ENCODE measurements at regions not wholly inside any gene's neighbourhood (a gene's known extent, or its start where the extent isn't known, plus 50 kb on each side); places are given as distances from the start of the nearest gene placed in this dataset.
"Not testable (repeated sequence)": the region's sequence is repeated elsewhere in the genome, so short reads cannot be mapped to it uniquely, and the experiment has no call there.

DNA sequence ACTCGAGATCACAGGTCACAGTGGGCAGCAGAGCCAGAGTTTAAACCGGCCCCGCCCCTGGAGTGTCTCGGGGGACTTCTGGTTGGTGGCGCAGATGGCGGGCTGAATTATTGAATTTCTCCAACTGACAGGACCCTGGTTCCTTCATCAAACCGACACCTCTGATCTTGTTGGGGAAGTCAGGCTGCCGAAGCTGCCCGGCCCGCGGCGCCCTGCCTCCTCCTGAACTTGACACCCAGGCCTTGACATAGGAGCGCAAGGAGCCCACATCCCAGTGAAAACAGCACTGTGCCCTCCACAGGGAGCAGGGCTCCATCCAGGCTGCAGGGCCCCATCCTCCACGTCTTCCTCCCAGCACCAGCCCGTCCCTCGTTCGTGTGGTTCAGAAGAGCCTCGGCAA, 105.2 kb downstream of the OLFM1 start:
- in situ Hi-C loops (cut with MboI; ENCODE audit: low sequenced_read_pairs, unreplicated experiment), result no loop called here
- no peak for DNase-seq (ENCODE audit: low spot score)
- TF ChIP-seq, protein P1, sequence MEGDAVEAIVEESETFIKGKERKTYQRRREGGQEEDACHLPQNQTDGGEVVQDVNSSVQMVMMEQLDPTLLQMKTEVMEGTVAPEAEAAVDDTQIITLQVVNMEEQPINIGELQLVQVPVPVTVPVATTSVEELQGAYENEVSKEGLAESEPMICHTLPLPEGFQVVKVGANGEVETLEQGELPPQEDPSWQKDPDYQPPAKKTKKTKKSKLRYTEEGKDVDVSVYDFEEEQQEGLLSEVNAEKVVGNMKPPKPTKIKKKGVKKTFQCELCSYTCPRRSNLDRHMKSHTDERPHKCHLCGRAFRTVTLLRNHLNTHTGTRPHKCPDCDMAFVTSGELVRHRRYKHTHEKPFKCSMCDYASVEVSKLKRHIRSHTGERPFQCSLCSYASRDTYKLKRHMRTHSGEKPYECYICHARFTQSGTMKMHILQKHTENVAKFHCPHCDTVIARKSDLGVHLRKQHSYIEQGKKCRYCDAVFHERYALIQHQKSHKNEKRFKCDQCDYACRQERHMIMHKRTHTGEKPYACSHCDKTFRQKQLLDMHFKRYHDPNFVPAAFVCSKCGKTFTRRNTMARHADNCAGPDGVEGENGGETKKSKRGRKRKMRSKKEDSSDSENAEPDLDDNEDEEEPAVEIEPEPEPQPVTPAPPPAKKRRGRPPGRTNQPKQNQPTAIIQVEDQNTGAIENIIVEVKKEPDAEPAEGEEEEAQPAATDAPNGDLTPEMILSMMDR (IDR thresholded peaks at IDR 0.05; ENCODE audit: borderline replicate concordance, control extremely low read depth, extremely low read depth, insufficient read depth, missing control alignments), result no peak

DNA sequence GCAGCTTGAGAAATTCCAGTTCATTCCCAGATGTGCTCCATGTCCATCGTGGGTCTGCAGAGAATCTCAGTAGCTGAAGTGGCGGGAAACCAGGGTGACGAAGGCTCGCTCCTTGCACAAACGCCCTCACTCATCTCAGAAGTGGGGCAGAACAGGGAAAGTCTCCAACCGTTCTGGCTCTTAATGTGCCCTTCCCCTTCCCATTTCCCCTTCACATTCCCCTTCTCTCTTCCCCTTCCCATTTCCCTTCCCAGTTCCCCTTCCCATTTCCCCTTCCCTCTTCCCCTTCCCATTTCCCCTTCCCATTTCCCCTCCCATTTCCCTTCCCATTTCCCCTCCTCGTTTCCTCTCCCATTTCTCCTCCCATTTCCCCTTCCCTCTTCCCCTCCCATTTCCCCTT, 108.5 kb downstream of the OLFM1 start:
- in situ Hi-C loops (cut with MboI; ENCODE audit: low sequenced_read_pairs, unreplicated experiment); DNase-seq (ENCODE audit: low spot score): not testable (repeated sequence)

DNA sequence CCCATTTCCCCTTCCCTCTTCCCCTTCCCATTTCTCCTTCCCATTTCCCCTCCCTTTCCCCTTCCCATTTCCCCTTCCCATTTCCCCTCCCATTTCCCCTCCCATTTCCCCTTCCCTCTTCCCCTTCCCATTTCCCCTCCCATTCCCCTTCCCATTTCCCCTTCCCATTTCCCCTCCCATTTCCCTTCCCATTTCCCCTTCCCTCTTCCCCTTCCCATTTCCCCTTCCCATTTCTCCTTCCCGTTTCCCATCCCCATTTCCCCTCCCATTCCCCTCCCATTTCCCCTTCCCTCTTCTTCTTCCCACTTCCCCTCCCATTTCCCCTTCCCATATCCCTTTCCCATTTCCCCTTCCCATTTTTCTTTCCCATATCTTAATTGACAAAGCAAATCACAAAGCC, 109.0 kb downstream of the OLFM1 start:
- TF ChIP-seq, protein P1 (IDR thresholded peaks at IDR 0.05; ENCODE audit: borderline replicate concordance, control extremely low read depth, extremely low read depth, insufficient read depth, missing control alignments), result no peak
- DNase-seq (ENCODE audit: low spot score), result no peak
- in situ Hi-C loops (cut with MboI; ENCODE audit: low sequenced_read_pairs, unreplicated experiment), result no loop called here

DNA sequence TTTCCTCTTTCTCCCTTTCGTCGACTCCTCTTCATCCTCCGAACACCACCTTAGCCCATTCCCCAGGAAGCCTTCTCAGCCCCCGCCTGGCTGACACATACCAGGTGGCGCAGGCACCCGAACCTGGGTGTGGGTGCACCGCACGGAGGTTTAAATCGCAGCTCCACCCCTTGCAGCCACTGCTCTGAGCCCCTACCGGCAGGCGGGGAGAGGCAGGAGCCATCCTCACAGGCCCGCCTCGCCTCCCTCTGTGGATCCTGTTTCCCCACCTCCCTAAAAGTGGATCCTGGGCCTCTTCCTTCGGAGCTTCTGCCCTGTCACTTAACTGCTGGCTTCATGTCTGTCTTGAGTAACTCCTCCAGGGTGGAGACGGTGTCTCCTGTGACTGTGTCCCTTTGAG, 110.7 kb downstream of the OLFM1 start:
- TF ChIP-seq, protein P1 (IDR thresholded peaks at IDR 0.05; ENCODE audit: borderline replicate concordance, control extremely low read depth, extremely low read depth, insufficient read depth, missing control alignments), result no peak
- no peak for DNase-seq (ENCODE audit: low spot score)

DNA sequence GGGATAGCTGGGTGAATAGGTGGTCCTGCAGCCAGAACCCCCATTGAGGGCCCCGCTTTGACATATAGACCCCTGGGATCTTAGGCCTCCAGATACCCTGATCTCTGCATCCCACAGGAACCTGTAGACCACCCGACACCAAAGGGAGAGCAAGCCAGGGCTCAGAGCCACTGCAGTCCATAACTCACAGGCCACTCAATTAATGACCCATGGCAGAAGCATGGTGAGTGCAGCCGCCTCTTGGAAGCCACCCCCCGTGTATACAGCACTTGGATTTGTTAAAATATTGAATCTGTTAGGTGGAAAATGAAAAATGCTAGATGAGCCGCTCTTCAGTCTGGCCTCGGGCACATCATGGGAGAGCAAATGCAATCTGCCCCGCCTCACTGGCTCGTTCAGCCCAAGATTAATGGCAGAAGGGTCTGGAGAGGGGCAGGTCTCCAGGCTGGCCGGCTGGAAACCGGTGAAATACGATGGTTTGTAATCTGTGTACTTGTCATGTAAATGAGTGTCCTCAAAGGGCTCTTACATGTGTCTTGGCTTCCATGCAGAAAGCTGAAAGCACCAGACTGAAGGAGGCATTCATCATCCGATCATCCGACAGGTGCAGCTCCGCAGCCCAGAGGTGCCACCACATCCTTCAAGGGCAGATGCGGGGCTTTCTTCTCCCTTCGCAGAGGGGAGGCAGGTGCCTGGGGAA, 111.3 kb downstream of the OLFM1 start:
- no peak for DNase-seq (ENCODE audit: low spot score)
- in situ Hi-C loops (cut with MboI; ENCODE audit: low sequenced_read_pairs, unreplicated experiment), result no loop called here
- TF ChIP-seq, protein P1 (IDR thresholded peaks at IDR 0.05; ENCODE audit: borderline replicate concordance, control extremely low read depth, extremely low read depth, insufficient read depth, missing control alignments), result no peak

More for the DNA sequence above, 110.7 kb downstream of the OLFM1 start:
- in situ Hi-C loops (cut with MboI; ENCODE audit: low sequenced_read_pairs, unreplicated experiment), result no loop called here

DNA sequence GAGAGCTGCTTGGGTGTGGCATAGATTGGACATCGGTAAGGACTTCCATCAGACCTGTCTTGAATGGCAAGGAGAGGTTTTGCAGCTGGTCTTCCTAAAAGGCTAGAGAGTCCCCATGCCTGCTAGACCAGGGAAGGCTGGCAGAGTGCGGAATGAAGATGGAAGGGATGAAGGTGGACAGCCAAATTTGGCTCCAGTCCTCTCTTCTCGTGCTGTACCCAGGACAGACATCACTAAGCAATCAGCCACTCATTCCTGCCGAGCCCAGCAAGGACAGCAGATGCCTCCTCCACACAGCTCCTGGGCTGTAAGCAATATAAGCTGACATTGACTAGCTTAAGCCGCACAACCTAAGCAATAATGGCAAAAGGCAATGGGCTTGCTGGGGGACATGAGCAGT, 112.0 kb downstream of the OLFM1 start:
- TF ChIP-seq, protein P1 (IDR thresholded peaks at IDR 0.05; ENCODE audit: borderline replicate concordance, control extremely low read depth, extremely low read depth, insufficient read depth, missing control alignments), result no peak
- in situ Hi-C loops (cut with MboI; ENCODE audit: low sequenced_read_pairs, unreplicated experiment), result no loop called here
- DNase-seq (ENCODE audit: low spot score), result no peak

DNA sequence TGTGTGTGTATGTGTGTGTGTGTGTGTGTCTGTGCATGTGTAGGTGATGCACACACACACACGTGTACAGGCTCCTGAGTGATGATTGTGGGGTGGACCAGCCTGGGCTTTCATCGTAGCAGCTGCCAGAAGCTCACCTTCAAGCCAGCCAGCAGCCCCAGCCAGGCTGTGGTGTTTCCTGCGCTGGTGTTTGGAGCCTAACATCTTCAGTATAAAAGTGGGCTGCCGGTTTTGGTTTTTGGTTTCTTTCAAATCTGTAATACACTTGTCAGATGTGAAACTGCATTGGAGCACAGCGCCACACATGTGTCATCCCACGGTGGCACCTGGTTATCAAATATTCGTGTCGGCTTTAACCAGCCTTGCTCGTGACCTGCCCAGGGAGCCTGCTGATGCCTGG, 114.2 kb downstream of the OLFM1 start:
- in situ Hi-C loops (cut with MboI; ENCODE audit: low sequenced_read_pairs, unreplicated experiment), result no loop called here
- DNase-seq (ENCODE audit: low spot score), result no peak

More for the DNA sequence above, 114.2 kb downstream of the OLFM1 start:
- TF ChIP-seq, protein P1 (IDR thresholded peaks at IDR 0.05; ENCODE audit: borderline replicate concordance, control extremely low read depth, extremely low read depth, insufficient read depth, missing control alignments), result no peak

Measured in GM13976 (cell line).